ENCODE measurements at regions not wholly inside any gene's neighbourhood (a gene's known extent, or its start where the extent isn't known, plus 50 kb on each side); places are given as distances from the start of the nearest gene placed in this dataset.

DNA sequence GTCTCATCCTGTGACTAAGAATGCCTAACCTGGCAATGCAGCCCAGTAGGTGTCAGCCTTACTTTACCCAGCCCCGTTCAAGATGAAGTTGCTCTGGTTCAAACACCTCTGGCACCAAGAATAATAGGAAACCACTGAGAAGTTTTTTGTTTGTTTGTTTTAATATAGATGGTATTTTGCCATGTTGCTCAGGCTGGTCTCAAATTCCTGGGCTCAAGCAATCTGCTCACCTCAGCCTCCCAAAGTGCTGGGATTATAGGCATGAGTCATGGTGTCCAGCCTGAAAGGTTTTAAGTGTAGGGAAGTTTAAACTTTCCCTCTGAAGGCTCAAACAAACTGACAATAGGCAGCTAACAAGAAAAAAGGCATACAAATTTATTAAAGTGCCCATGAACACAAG is 51.2 kb upstream of the ABCC4 start:
- ATAC-seq (ENCODE audit: low FRiP score) (no peak), DNase-seq (ENCODE audit: low spot score) (no peak)
- TF ChIP-seq, protein P1, sequence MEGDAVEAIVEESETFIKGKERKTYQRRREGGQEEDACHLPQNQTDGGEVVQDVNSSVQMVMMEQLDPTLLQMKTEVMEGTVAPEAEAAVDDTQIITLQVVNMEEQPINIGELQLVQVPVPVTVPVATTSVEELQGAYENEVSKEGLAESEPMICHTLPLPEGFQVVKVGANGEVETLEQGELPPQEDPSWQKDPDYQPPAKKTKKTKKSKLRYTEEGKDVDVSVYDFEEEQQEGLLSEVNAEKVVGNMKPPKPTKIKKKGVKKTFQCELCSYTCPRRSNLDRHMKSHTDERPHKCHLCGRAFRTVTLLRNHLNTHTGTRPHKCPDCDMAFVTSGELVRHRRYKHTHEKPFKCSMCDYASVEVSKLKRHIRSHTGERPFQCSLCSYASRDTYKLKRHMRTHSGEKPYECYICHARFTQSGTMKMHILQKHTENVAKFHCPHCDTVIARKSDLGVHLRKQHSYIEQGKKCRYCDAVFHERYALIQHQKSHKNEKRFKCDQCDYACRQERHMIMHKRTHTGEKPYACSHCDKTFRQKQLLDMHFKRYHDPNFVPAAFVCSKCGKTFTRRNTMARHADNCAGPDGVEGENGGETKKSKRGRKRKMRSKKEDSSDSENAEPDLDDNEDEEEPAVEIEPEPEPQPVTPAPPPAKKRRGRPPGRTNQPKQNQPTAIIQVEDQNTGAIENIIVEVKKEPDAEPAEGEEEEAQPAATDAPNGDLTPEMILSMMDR (IDR thresholded peaks at IDR 0.05), result no peak

DNA sequence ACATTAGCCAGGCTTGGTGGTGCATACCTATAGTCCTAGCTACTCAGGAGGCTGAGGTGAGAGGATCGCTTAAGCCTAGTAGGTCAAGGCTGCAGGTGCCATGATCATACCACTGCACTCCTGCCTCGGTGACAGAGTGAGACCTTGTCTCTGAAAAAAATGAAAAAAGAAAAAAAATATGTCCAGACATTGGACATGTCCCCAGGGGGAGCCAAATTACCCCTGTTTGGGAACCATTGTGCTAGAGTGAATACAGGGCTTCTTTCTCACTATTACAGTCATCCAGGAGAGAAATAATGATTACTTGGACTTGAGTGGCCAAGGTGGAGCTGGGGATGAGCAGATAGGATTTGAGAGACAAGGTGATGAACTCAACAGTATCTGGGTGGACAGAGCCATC is 52.9 kb upstream of the ABCC4 start:
- TF ChIP-seq, protein P1 (IDR thresholded peaks at IDR 0.05), result no peak
- no peak for ATAC-seq (ENCODE audit: low FRiP score)
- no peak for DNase-seq (ENCODE audit: low spot score)

DNA sequence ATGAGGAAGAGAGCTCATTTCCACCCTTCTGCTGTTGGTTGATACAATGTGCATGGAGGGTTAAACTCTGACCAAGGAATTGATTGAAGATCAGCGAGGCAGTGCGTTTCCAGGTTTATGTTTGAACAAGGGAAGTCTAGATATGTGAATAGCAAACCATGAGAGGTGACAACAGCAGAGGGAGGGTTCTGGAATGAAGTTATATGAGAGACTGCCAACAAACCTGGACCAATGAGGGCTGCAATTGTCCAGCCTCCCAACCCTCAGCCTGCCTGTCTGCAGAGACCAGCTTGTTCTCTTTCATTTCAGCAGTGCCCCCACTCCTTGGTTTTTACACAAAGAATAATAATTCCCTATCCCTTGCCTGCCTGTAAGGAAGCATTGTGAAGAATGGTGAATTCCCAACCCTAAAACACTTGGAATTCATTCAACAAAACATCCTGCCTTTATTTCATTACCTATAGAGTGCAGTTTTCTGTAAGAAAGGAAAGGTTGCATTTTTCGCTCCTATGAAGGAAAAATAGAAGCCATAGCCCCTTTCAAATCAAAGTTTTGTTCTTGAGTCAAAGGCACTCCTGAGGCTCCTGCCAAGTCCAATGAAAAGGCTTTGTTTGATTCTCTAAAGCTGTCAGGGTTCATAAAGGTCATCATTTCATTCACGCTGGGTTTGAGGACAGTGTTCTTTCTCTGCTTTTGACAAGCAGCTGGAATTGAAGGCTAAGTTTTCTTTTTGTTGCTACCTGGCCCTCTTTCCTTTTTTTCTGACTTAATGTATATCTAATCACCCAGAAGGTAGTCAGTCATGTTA is 53.6 kb upstream of the ABCC4 start:
- DNase-seq (ENCODE audit: low spot score), result no peak
- no peak for ATAC-seq (ENCODE audit: low FRiP score)
- TF ChIP-seq, protein P1 (IDR thresholded peaks at IDR 0.05), result no peak

DNA sequence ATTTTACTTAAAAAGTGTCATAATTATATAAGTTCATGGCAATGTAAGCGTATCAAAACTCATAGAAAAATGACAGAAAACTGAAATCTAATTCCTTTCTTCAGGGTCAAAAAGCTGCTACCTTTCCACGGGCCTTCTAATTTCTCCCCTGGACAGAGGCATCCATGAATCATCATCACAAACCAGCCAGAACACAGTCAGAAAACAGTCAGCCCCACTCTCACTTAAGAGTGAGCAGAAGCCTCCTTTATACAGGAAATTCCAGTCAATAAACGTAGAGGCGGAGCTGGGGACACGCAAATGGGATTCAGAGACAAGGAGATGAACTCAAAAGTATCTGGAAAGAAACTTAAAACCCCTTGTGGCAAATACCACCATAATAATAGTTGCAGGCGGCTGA is 54.2 kb upstream of the ABCC4 start:
- no peak for DNase-seq (ENCODE audit: low spot score)

DNA sequence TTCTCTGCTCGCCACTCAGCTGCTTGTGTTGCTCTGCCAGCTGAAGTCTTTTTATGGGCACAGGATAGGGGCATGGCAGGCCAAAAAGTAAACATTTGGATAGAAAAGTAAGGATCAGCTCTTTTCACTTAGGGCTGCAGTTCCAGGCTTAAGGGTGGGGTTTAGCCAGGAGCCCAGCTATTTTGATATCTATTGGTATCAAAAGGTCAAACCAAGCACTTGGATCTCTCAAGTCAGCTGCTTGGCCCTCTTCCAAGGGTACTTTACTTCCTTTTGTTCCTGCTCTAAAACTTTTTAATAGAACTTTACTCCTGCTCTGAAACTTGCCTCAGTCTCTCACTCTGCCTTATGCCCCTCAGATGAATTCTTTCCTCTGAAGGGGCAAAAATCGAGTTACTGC is 55.7 kb upstream of the ABCC4 start:
- TF ChIP-seq, protein P1 (IDR thresholded peaks at IDR 0.05), result no peak
- no peak for DNase-seq (ENCODE audit: low spot score)
- ATAC-seq (ENCODE audit: low FRiP score), result no peak

More for the DNA sequence above, 54.2 kb upstream of the ABCC4 start:
- no peak for ATAC-seq (ENCODE audit: low FRiP score)
- TF ChIP-seq, protein P1 (IDR thresholded peaks at IDR 0.05), result no peak

DNA sequence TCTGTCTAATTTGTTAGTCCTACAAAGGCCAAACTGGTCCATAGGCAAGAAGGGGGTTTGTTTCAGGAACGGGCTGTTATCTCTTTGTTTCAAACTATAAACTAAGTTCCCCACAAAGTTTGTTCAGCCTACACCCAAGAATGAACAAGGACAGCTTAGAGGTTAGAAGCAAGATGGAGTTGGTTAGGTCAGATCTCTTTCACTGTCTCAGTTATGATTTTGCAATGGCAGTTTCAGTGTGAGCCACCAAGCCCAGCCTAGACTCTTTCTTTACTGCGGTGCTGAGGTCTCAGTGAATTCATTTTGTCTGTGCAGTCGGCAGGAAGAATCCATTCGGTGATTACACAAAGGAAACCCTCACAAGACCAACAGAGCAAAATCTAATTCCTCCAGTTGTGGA is 56.6 kb upstream of the ABCC4 start:
- DNase-seq (ENCODE audit: low spot score), result no peak

More for the DNA sequence above, 56.6 kb upstream of the ABCC4 start:
- ATAC-seq (ENCODE audit: low FRiP score), result no peak
- TF ChIP-seq, protein P1 (IDR thresholded peaks at IDR 0.05), result no peak

Data from omental fat pad (tissue), 3 donors.